Rectal smooth muscle tissue (tissue), 1 donor: ENCODE measurements at regions not wholly inside any gene's neighbourhood (a gene's known extent, or its start where the extent isn't known, plus 50 kb on each side); places are given as distances from the start of the nearest gene placed in this dataset.

Experiments used
- H3K27ac ChIP-seq: one replicate; pipeline ENCODE4 v1.7.0; 2013; ENCODE audit warnings: low read depth, low read length, inconsistent platforms
- H3K27me3 ChIP-seq: one replicate; pipeline ENCODE4 v1.7.0; 2013; ENCODE audit warnings: low read length; ENCODE audit not compliant: control insufficient read depth, insufficient read depth
- H3K36me3 ChIP-seq: one replicate; pipeline ENCODE4 v1.7.0; 2013; ENCODE audit warnings: low read length; ENCODE audit not compliant: control insufficient read depth, insufficient read depth
- H3K4me1 ChIP-seq: one replicate; pipeline ENCODE4 v1.7.0; 2013; ENCODE audit warnings: low read length; ENCODE audit not compliant: control insufficient read depth, insufficient read depth
- H3K4me3 ChIP-seq: one replicate; pipeline ENCODE4 v1.7.0; 2013; ENCODE audit warnings: low read length
- H3K9ac ChIP-seq: one replicate; pipeline ENCODE4 v1.7.0; 2013; ENCODE audit warnings: low read length

- H3K27me3 ChIP-seq = no peaks in the 10 kb centered on the region
- no peaks in the 10 kb centered on the region for H3K36me3 ChIP-seq
- H3K27ac ChIP-seq = no peak overlapping the region
- no peak overlapping the region for H3K4me3 ChIP-seq
- peaks cover 3% of the 10 kb centered on the region for H3K4me1 ChIP-seq
- no peak overlapping the region for H3K9ac ChIP-seq
Measured at GRCh38 chr1:81407000-81407821, 393.5 kb upstream of the ADGRL2 start.

GRCh38 chr1:81406292-81406999 is 394.3 kb upstream of the ADGRL2 start:
- Histone ChIP-seq H3K4me1 (peaks cover 3% of the 10 kb centered on the region), H3K4me3 (no peak overlapping the region), H3K27ac (no peak overlapping the region), H3K9ac (no peak overlapping the region), H3K27me3 (no peaks in the 10 kb centered on the region), H3K36me3 (no peaks in the 10 kb centered on the region)

- Histone ChIP-seq H3K4me3 (no peak overlapping the region), H3K4me1 (no peaks in the 10 kb centered on the region), H3K27ac (no peak overlapping the region), H3K9ac (no peak overlapping the region), H3K36me3 (no peaks in the 10 kb centered on the region), H3K27me3 (no peaks in the 10 kb centered on the region)
Measured at GRCh38 chr1:81398041-81398440, 402.7 kb upstream of the ADGRL2 start.

GRCh38 chr1:81392526-81393226 is 408.1 kb upstream of the ADGRL2 start:
- Histone ChIP-seq H3K27me3 (no peaks in the 10 kb centered on the region), H3K9ac (no peak overlapping the region), H3K36me3 (no peaks in the 10 kb centered on the region), H3K4me1 (no peaks in the 10 kb centered on the region), H3K4me3 (no peak overlapping the region), H3K27ac (no peak overlapping the region)

- no peak overlapping the region for H3K9ac ChIP-seq
- no peaks in the 10 kb centered on the region for H3K27me3 ChIP-seq
- no peaks in the 10 kb centered on the region for H3K4me1 ChIP-seq
- no peaks in the 10 kb centered on the region for H3K36me3 ChIP-seq
- no peak overlapping the region for H3K27ac ChIP-seq
- no peak overlapping the region for H3K4me3 ChIP-seq
Measured at GRCh38 chr1:81391125-81391828, 409.5 kb upstream of the ADGRL2 start.

DNA sequence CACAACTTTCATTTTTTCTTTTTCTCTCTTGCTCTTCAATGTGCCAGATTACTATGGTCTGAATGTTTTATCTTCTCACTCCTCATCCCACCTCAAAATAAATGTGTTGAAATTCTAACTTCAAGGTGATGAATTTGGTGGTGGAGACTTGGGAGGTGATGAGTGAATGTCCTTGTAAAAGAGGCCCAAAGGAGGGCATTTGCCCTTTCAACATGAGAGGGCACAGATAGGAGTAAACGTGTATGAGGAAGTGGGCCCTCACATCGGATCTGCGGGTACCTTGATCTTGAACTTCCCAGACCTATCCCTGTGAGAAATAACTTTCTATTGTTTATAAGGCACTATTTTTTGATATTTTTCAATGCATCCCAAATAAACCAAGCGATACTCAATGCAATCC is 412.3 kb upstream of the ADGRL2 start:
- Histone ChIP-seq H3K9ac (no peak overlapping the region), H3K27me3 (no peaks in the 10 kb centered on the region), H3K36me3 (no peaks in the 10 kb centered on the region), H3K4me3 (no peak overlapping the region), H3K27ac (no peak overlapping the region), H3K4me1 (no peaks in the 10 kb centered on the region)

DNA sequence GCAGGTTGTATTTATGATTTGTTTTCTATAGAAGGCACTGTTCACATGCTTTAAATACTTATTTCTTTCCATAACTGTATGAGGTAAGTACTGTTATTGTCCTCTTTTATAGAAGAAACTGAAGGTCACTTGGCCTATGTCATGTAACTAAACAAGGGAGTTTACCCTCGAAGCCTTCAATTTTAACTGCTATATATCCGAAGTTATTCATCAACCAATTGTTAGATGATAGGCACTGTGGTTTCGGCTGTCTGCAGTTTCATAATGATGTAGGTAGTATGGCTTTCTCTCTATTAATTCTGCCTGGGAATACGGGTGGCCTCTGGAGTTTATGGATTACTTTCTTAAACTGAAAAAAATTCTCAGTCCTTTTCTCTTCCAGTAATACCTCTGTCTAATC is 413.3 kb upstream of the ADGRL2 start:
- Histone ChIP-seq H3K4me1 (no peaks in the 10 kb centered on the region), H3K27me3 (no peaks in the 10 kb centered on the region), H3K36me3 (no peaks in the 10 kb centered on the region), H3K9ac (no peak overlapping the region), H3K27ac (no peak overlapping the region), H3K4me3 (no peak overlapping the region)

DNA sequence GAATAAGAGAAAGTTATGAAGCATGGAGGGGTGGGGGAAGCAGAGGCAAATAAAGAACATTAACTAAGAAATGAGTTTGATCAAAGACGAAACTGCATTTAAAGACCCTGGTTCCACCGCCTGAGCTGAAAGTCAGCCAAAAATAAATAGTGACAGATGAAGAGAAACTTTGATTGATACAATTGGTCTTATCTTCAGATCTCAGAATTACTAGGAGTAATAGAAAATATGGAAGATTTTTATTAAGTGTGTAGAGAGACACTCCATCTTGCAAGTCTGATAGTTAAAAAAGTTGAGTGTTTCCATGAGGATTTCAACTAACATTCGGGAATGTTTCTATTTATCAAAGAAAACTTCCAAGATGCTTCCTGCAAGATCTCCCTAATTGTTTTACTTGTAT is 418.2 kb upstream of the ADGRL2 start:
- H3K4me1 ChIP-seq = no peaks in the 10 kb centered on the region
- H3K36me3 ChIP-seq = no peaks in the 10 kb centered on the region
- H3K27ac ChIP-seq = no peak overlapping the region
- no peak overlapping the region for H3K9ac ChIP-seq
- no peaks in the 10 kb centered on the region for H3K27me3 ChIP-seq
- no peak overlapping the region for H3K4me3 ChIP-seq

- no peaks in the 10 kb centered on the region for H3K36me3 ChIP-seq
- H3K27ac ChIP-seq = no peak overlapping the region
- H3K27me3 ChIP-seq = no peaks in the 10 kb centered on the region
- no peaks in the 10 kb centered on the region for H3K4me1 ChIP-seq
- H3K4me3 ChIP-seq = no peak overlapping the region
- H3K9ac ChIP-seq = no peak overlapping the region
Measured at GRCh38 chr1:81381881-81382280, 418.9 kb upstream of the ADGRL2 start.

GRCh38 chr1:81380436-81380835 is 420.3 kb upstream of the ADGRL2 start:
- no peaks in the 10 kb centered on the region for H3K4me1 ChIP-seq

DNA sequence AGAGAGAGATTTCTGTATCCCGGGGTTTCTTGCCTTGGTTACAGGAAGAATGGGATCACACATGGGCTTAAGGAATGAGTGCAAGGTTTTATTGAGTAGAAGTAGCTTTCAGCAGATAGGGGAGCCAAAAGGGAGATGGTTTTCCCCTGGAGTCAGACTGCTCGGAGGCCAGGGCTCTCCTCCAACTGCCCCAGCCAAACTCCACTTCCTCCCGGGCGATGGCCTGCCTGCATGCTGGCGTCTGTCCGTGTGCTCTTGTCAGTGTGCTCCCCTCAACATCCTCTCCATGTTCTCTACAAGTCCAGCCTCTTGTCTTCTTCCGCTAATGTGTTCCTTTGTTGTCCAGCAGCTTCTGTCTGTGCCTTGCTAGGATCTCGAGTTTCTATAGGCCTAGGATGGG is 421.3 kb upstream of the ADGRL2 start:
- no peak overlapping the region for H3K4me3 ChIP-seq
- no peaks in the 10 kb centered on the region for H3K27me3 ChIP-seq
- no peak overlapping the region for H3K9ac ChIP-seq
- no peaks in the 10 kb centered on the region for H3K36me3 ChIP-seq
- H3K4me1 ChIP-seq = no peaks in the 10 kb centered on the region
- H3K27ac ChIP-seq = no peak overlapping the region

More at GRCh38 chr1:81380436-81380835, 420.3 kb upstream of the ADGRL2 start:
- no peak overlapping the region for H3K27ac ChIP-seq
- no peaks in the 10 kb centered on the region for H3K36me3 ChIP-seq
- no peak overlapping the region for H3K9ac ChIP-seq
- H3K4me3 ChIP-seq = no peak overlapping the region
- H3K27me3 ChIP-seq = no peaks in the 10 kb centered on the region

DNA sequence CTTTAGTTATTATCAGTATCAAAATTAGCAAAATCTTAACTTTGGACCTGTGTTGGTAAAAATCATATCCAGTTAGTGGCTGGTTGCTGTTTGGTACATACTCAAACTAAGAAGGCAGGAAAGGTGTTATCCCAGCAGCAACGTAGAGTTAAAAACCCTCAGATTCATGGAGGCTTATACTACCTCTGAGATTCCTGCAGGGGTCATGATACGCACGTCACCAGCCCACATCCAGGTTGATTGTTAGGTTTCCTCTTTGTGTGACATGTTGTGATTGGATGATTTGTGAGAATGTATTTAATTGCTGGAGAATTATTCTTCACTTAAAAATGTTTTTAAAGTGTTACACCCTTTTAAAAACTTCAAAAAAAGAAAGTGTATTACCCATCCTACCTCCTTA is 423.3 kb upstream of the ADGRL2 start:
- no peak overlapping the region for H3K27ac ChIP-seq
- no peak overlapping the region for H3K9ac ChIP-seq
- H3K4me1 ChIP-seq = no peaks in the 10 kb centered on the region

More for the DNA sequence above, 423.3 kb upstream of the ADGRL2 start:
- no peaks in the 10 kb centered on the region for H3K27me3 ChIP-seq
- no peaks in the 10 kb centered on the region for H3K36me3 ChIP-seq
- H3K4me3 ChIP-seq = no peak overlapping the region
